ENCODE measurements at regions not wholly inside any gene's neighbourhood (a gene's known extent, or its start where the extent isn't known, plus 50 kb on each side); places are given as distances from the start of the nearest gene placed in this dataset.
"Not testable (repeated sequence)": the region's sequence is repeated elsewhere in the genome, so short reads cannot be mapped to it uniquely, and the experiment has no call there.

DNA sequence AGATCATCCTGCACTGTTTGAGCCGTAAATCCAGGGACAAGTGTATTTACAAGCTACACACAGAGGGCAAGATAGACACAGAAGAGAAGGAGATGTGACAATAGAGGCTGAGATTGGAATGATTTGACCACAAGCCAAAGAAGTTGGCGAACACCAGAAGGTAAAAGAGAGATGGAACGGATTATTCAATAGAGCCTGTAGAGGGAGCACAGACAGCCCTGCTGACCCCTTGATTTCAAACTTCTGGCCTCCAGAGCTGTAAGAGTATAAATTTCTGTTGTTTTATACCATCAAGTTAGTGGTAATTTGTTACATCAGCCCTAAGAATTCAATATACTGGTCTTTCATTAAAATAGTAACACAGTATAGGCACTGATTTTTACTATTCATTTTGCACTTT lies 447.8 kb downstream of the FAT4 start:
- ATAC-seq (no peak), DNase-seq (ENCODE audit: low spot score in 2 of 2) (no peak)
- Mint-ChIP-seq H3K27ac (no peak overlapping the region), H3K36me3 (no peaks in the 10 kb centered on the region), H3K9me3 (peaks cover 0 to 6% of the 10 kb centered on the region in 2 donors)

DNA sequence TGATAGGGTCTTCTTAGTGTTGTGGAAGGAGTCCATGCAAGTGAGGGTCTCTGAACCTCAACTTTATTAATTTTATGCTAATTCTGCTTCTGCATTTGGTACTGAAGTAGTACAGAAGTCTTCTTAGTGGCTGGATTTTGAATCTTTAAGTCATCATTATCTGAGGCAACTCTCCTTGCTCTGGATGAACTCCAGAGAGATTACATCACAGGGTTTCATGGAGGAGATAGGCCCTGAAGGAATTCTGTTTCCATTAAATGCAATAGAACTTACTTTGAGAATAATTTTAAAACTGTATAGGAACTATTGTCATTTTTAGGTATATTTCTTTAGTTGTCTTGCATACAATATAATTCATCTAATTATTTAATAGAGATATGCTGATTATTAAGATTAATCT lies 451.2 kb downstream of the FAT4 start:
- DNase-seq (ENCODE audit: low spot score in 2 of 2) (no peak), ATAC-seq (no peak)
- Mint-ChIP-seq H3K36me3 (no peaks in the 10 kb centered on the region), H3K27ac (no peak overlapping the region), H3K9me3 (peaks cover 0 to 9% of the 10 kb centered on the region in 2 donors)

DNA sequence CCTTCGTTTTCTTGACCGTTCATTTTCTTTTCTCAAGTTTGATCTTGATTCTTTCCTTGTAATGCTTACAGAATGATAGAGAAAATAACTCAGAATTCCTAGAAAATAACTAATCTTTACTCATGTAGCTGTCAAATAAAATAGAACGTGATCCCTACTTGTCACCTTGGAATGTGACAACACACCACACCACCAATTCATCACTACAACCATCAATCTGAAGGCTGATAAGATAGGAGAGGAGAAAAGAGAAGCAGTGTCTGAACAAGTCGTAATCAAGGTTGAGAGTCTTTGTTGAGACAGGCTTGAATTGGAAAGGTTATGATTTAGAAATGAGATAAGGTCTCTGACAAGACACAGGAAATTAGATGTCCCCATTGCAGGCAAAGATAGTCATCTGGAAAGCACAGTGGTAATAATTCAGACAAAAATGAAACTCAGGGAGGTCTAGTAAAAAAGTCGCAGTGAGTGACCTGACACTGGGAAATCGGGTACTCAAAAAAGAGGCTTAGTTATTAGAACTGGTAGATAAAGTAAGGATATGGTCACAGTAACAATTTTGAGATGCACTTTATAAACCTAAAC lies 456.2 kb downstream of the FAT4 start:
- no peak for DNase-seq (ENCODE audit: low spot score in 2 of 2)
- no peak overlapping the region for H3K27ac Mint-ChIP-seq
- H3K9me3 Mint-ChIP-seq, result peaks cover 16% of the 10 kb centered on the region in 2 donors
- ATAC-seq, result no peak
- no peaks in the 10 kb centered on the region for H3K36me3 Mint-ChIP-seq

DNA sequence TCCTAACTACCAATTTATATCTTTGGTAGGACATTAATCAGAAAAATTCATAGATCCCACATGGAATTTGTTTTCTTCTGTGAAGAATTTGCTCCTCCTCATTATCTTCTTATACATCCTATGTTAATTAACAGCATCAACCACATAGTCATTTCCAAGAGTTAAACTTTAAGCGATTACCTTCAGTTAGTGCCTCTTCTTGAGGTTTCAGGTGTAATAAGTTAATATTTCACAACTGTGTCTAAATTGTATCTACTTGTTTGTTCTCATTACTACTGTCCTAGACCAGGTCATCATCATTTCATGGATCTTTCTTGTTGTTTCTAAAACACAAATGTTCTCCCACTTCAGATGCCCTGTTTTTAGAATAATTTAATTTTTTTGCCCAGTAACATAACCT lies 457.9 kb downstream of the FAT4 start:
- ATAC-seq (no peak), DNase-seq (ENCODE audit: low spot score in 2 of 2) (no peak)
- Mint-ChIP-seq H3K9me3 (peaks cover 22 to 26% of the 10 kb centered on the region in 2 donors), H3K36me3 (peaks cover 0 to 7% of the 10 kb centered on the region in 2 donors), H3K27ac (no peak overlapping the region)

DNA sequence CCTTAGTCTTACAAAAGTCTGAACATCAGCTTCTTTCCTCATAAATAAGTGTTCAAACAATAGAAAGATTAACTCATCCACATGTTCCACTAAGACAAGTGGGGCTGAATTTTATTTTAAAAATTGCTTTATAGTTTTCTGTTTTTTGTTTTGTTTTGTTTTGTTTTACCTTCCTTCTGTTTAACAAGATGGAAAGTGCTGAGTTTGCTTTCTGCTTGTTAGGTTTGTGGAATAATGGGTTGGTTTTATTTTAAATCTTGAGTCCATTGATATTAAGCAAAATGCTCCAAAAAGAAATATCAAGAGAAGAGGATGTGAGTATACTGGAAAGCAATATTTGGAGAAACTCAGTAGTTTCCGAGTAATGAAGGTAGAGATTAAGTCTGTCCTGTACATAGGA lies 458.7 kb downstream of the FAT4 start:
- ATAC-seq (no peak), DNase-seq (ENCODE audit: low spot score in 2 of 2) (no peak)
- H3K36me3 Mint-ChIP-seq, result peaks cover 0 to 7% of the 10 kb centered on the region in 2 donors
- no peak overlapping the region for H3K27ac Mint-ChIP-seq
- peaks cover 22 to 26% of the 10 kb centered on the region in 2 donors for H3K9me3 Mint-ChIP-seq

DNA sequence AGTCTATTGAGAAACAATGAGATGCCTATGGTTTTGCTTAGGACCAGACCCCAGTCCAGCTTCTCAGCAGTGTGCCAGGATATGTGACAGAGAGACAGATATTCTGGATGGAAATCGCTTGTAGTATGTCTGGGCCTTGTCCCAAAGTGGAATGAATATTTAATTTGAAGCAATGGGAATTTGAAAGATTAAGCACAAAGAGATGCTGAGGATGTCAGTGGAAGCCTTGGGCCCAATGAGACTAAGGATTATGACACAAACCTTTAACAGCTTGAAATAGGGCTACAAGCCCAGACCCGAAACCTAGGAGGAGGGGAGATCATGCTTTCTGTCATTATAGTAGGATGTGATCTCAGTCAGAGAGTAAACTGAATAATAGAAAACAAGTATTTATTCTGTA lies 459.2 kb downstream of the FAT4 start:
- H3K27ac Mint-ChIP-seq, result no peak overlapping the region
- H3K36me3 Mint-ChIP-seq, result peaks cover 0 to 7% of the 10 kb centered on the region in 2 donors
- no peak for DNase-seq (ENCODE audit: low spot score in 2 of 2)
- H3K9me3 Mint-ChIP-seq, result peaks cover 22 to 26% of the 10 kb centered on the region in 2 donors
- ATAC-seq, result no peak

DNA sequence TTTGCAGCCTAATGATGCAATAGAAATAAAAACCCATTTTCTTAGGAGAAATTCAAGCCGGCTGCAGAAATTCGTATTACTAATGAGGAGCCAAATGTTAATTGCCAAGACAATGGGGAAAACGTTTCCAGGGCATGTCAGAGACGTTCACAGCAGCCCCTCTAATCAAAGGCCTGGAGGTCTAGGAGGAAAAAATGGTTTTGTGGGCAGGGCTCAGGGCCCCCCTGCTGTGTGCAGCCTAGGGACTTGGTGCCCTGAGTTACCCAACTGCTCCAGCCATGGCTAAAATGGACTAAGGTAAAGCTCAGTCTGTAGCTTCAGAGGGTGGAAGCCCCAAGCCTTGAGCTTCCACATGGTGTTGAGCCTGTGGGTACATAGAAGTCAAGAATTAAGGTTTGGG lies 461.4 kb downstream of the FAT4 start:
- Mint-ChIP-seq H3K27ac (no peak overlapping the region), H3K36me3 (peaks cover 0 to 7% of the 10 kb centered on the region in 2 donors), H3K9me3 (peaks cover 23 to 26% of the 10 kb centered on the region in 2 donors)
- ATAC-seq, result no peak
- DNase-seq (ENCODE audit: low spot score in 2 of 2), result no peak

DNA sequence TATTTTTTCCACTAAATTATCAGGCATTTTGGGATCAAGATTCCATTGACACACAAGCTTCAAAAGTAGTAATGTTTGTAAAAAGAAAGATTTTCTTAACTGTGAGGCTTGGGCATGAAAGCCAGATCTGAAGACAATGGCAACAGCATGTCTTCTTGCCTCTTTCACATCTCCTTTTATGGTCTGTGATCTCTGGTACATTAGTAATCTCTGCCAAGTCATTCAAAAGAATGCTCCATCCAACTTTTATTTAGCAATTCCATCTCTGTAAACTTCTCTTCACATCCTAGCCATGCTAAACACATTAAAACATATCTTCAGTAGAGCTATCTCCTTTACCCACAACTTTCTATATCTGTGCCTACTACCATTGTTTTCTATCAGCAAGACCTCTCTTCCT lies 465.4 kb downstream of the FAT4 start:
- H3K9me3 Mint-ChIP-seq, result peaks cover 10 to 20% of the 10 kb centered on the region in 2 donors
- no peak for DNase-seq (ENCODE audit: low spot score in 2 of 2)
- no peak overlapping the region for H3K27ac Mint-ChIP-seq
- peaks cover 0 to 7% of the 10 kb centered on the region in 2 donors for H3K36me3 Mint-ChIP-seq
- ATAC-seq, result no peak

DNA sequence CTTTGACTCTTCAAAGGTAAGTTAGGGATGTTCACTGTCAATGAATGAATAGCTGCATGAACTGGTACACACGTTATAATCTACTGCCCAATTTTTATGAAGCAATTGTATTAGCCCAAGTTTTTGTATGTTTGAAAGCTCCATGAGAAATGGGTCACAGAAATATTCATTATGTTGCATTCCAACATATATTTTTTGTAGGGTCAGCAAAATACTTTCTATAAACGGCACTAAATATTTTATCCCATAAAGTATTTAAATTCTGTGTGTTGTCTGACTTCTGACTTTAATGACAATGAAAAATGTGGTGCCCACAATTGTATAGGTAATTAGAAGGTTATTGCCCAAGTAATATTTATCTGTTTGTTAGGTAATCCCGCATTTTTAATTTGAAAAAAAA lies 466.0 kb downstream of the FAT4 start:
- Mint-ChIP-seq H3K36me3 (peaks cover 0 to 7% of the 10 kb centered on the region in 2 donors), H3K27ac (no peak overlapping the region), H3K9me3 (peaks cover 10 to 15% of the 10 kb centered on the region in 2 donors)
- DNase-seq (ENCODE audit: low spot score in 2 of 2) (no peak), ATAC-seq (no peak)

DNA sequence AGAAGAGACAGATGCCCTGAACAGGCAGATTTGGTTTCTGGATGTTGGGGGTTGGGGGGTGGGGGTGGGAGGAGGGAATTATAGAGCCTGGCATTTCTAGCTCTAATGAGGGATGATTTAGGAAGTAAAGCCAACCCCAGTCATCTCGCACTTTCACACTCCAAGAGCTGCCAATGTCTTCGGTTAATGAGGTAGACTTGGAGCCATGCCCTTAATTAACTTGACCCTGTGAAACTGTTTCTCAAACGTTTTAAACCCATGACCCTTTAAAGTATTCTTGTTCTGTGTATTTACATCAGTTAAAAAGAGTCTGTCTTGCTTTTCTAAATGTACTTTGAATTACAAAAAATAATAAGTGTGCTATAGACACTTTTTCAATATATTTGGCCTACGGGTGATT lies 466.9 kb downstream of the FAT4 start:
- Mint-ChIP-seq H3K27ac (no peak overlapping the region), H3K9me3 (peaks cover 10 to 14% of the 10 kb centered on the region in 2 donors), H3K36me3 (peaks cover 0 to under 1% of the 10 kb centered on the region in 2 donors)
- no peak for ATAC-seq
- DNase-seq (ENCODE audit: low spot score in 2 of 2), result no peak

DNA sequence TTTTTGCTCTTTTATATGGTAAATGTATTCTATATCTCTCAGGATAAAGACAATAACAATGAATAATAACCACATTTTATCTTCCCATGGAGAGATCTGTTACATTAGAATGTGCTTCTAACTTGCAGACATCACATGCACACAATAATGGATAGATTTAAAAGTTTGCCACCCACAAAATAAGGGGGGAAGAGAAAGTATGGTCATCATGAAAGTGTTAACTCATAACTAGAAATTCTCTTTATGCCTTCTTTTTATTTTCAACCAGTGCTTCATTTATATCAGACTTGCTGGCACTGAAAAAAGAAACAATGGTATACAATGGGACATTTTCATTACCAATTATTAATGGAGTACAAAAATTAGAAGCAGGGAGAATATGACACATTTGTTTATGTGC lies 470.0 kb downstream of the FAT4 start:
- peaks cover 7 to 15% of the 10 kb centered on the region in 2 donors for H3K9me3 Mint-ChIP-seq
- no peak overlapping the region for H3K27ac Mint-ChIP-seq
- ATAC-seq (no peak), DNase-seq (ENCODE audit: low spot score in 2 of 2) (no peak)
- H3K36me3 Mint-ChIP-seq, result no peaks in the 10 kb centered on the region

DNA sequence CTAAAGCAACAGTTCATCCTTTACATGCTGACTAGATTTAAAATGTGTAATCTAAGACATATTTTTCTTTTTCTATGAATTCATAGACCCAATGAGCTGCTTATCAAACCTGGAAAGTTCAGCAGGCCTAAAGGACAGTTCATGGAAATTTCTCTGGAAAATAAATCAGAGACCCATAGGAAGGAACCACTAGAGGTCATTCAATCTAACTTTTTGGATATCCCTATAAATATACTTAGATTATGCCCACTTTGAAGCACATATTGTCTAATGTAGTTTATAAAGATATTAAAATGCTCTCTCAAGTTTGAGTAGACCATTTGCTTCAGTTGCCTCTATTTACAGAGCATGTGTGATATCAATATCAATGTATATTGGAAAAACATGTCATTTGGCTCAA lies 473.0 kb downstream of the FAT4 start:
- ATAC-seq (no peak), DNase-seq (ENCODE audit: low spot score in 2 of 2) (no peak)
- Mint-ChIP-seq H3K36me3 (no peaks in the 10 kb centered on the region), H3K27ac (no peak overlapping the region), H3K9me3 (peaks cover 7% of the 10 kb centered on the region in 2 donors)

DNA sequence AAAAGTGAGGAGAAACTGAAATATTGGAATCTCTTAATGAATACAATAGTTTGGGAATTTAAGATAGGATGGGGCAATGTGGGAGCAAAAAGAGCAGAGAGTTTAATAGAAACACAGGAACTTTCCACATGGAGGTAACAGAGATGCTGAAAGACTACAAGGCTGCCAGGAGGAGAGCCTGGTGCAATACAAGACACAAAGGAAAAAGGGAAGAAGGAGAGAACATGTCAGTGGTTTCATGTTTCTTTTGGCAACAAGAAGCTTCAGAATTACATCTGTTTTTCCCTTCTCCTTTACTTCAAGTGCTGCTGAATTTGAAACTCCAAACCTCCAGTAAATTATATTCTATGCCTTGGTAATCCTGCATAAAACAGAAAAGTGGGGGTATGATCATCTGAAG lies 474.3 kb downstream of the FAT4 start:
- no peak overlapping the region for H3K27ac Mint-ChIP-seq
- H3K9me3 Mint-ChIP-seq, result peaks cover 7 to 8% of the 10 kb centered on the region in 2 donors
- ATAC-seq, result no peak
- DNase-seq (ENCODE audit: low spot score in 2 of 2), result no peak
- H3K36me3 Mint-ChIP-seq, result no peaks in the 10 kb centered on the region

DNA sequence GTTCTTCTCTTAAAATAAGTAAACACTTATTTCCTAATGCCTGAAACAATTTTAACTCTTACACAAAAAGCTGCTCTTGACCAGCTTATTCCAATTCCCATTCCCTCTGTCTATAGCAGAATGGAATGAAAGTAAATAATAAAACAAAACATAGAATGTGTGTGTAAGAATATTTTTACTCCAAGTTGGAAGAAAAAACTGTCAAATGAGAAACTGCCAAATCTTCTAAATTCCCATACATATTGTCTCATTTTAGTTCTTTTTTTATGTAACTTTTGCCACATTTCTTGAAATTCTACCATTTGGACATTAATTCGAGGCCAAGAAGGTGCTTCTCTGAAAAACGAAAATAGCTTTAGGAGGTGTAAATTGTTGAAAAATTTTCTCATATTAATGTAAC lies 477.1 kb downstream of the FAT4 start:
- Mint-ChIP-seq H3K9me3 (peaks cover 11% of the 10 kb centered on the region in 2 donors), H3K36me3 (no peaks in the 10 kb centered on the region), H3K27ac (no peak overlapping the region)
- ATAC-seq, result no peak
- DNase-seq (ENCODE audit: low spot score in 2 of 2), result no peak

DNA sequence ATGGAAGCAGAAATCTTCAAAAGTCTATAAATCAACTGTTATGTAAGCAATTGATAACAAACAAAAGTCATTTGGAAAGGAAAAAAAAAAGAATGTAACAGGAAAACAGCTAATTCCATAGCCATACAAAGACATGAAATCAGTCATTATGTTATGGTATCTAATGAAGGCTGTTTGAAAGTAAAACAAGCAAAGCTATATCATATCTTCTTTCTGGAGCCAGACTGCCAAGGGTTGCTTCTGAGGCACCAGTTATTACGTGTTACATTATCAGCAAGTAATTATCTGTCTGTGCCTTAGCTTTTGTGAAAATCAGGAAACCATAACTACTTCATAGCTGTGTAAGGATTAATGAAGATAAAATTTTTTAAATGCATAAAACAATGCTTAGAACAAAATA lies 480.2 kb downstream of the FAT4 start:
- H3K36me3 Mint-ChIP-seq, result no peaks in the 10 kb centered on the region
- no peak for DNase-seq (ENCODE audit: low spot score in 2 of 2)
- H3K9me3 Mint-ChIP-seq, result peaks cover 4 to 5% of the 10 kb centered on the region in 2 donors
- H3K27ac Mint-ChIP-seq, result no peak overlapping the region
- ATAC-seq, result no peak

DNA sequence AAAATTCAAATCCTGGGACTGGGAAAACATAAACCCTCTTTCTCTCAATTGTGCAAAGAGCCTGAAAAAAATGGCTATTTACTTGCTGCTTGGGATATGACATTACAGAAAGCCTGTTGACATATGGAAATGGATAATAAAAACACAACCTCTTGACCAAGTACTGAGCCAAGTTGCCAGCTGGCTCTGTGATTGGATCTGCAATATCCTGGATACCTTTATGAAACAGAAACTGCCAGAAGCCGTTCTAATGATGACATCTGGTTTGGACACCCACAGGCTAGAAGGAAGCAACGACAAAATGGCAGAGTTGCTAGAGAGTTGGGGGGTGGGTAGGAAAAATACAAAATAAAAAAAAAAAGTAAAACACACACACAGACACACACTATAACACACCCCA lies 481.4 kb downstream of the FAT4 start:
- Mint-ChIP-seq H3K27ac (no peak overlapping the region), H3K9me3 (peaks cover 4 to 5% of the 10 kb centered on the region in 2 donors), H3K36me3 (no peaks in the 10 kb centered on the region)
- DNase-seq (ENCODE audit: low spot score in 2 of 2) (no peak), ATAC-seq (no peak)

DNA sequence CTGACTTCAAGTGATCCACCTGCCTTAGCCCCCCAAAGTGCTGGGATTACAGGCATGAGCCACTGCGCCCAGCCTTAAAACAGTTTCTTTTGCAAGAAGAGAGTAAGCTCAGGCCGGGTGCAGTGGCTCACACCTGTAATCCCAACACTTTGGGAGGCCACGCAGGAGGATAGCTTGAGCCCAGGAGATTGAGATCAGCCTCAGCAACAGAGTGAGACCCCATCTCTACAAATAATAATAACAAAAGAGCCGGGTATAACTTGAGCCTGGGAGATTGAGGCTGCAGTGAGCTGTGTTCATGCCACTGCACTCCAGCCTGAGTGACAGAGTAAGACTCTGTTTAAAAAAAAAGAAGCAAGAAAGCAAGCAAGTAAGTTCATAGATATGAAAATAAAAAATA lies 482.9 kb downstream of the FAT4 start:
- DNase-seq (ENCODE audit: low spot score in 2 of 2); H3K9me3 Mint-ChIP-seq; H3K36me3 Mint-ChIP-seq; ATAC-seq; H3K27ac Mint-ChIP-seq: not testable (repeated sequence)

DNA sequence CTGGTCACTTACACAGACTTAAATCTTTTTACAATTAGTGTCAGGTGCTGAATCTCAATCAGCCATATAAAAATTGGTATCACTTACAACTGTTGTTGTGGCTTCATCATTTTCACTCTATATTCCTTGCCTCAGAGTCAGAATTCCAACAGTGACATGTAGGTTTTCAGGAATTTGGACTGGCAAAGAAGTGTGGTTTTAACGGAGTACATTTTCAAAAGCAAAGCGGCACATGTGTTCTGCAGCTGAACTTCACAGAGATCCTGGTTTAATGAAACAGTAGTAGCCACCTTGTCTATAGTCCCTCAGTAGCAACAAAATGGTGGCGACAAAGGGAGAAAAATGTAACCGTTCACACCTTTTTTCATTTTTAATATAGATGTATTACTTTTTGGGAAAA lies 486.6 kb downstream of the FAT4 start:
- H3K9me3 Mint-ChIP-seq, result no peaks in the 10 kb centered on the region
- H3K27ac Mint-ChIP-seq, result no peak overlapping the region
- ATAC-seq, result no peak
- DNase-seq (ENCODE audit: low spot score in 2 of 2), result no peak
- H3K36me3 Mint-ChIP-seq, result no peaks in the 10 kb centered on the region

DNA sequence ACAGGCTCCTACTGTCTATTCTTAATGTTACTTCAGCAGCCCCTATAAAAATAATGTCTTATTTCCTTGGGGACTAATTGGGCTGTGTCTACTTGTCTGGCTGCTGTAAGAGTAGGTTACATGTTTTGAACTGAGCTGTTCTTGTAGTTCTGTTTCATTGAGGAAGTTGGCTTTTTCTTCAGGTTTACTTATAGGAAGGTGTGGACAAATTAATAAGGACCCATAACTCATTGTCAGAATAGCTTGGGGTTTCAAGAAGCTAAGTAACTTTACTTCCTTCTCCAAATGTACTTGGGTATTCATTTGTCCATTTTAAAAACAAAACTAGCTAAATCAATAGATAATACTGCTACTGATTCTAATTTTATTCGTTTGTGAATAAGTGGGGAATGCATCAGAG lies 487.2 kb downstream of the FAT4 start:
- H3K27ac Mint-ChIP-seq, result no peak overlapping the region
- DNase-seq (ENCODE audit: low spot score in 2 of 2) (no peak), ATAC-seq (no peak)
- H3K36me3 Mint-ChIP-seq, result no peaks in the 10 kb centered on the region
- no peaks in the 10 kb centered on the region for H3K9me3 Mint-ChIP-seq

Data from activated naive CD4-positive, alpha-beta T cell treated with anti-CD3 and anti-CD28 coated beads, Interleukin-2, amount 50 U/mL, for 72 hours (primary cell).